SH-SY5Y (cell line): ENCODE measurements at regions not wholly inside any gene's neighbourhood (a gene's known extent, or its start where the extent isn't known, plus 50 kb on each side); places are given as distances from the start of the nearest gene placed in this dataset.

ENCODE experiments used
- GATA2 ChIP-seq: IDR thresholded peaks from 2 replicates; pipeline ENCODE4 v1.6.1; 2011; ENCODE audit warnings: mild to moderate bottlenecking, low read depth, low read length
- GATA3 ChIP-seq: IDR thresholded peaks from 2 replicates; pipeline ENCODE4 v1.6.1; 2011; ENCODE audit warnings: low read depth, mild to moderate bottlenecking, low read length, moderate library complexity

- TF ChIP-seq GATA2 (no peak), GATA3 (no peak)
Measured at GRCh38 chr7:88700725-88701124, 58.8 kb upstream of the ZNF804B start.
